Neural cell (in vitro differentiated cells): ENCODE measurements at regions not wholly inside any gene's neighbourhood (a gene's known extent, or its start where the extent isn't known, plus 50 kb on each side); places are given as distances from the start of the nearest gene placed in this dataset.

ENCODE experiments used
- CTCF ChIP-seq: fragments of 450-650 bp; IDR thresholded peaks from 2 replicates; pipeline ENCODE4 v1.5.1; 2014; ENCODE audit warnings: antibody characterized with exemption, mild to moderate bottlenecking, moderate library complexity; ENCODE audit not compliant: poor library complexity, severe bottlenecking
- EZH2 ChIP-seq: fragments of 200-600, 300-800 bp; shearing (Covaris generic), sonication (generic); IDR thresholded peaks from 2 replicates; pipeline ENCODE4 v1.6.1; 2014; ENCODE audit warnings: antibody characterized with exemption, low read length, borderline replicate concordance, mild to moderate bottlenecking; ENCODE audit not compliant: insufficient read depth, poor library complexity, severe bottlenecking

- TF ChIP-seq CTCF (no peak), EZH2 (no peak)
Measured at GRCh38 chr2:188039307-188039706, 252.4 kb upstream of the GULP1 start.
